WERI-Rb-1 (cell line): ENCODE measurements at regions not wholly inside any gene's neighbourhood (a gene's known extent, or its start where the extent isn't known, plus 50 kb on each side); places are given as distances from the start of the nearest gene placed in this dataset.

Experiments used
- DNase-seq: peaks from one replicate; pipeline ENCODE4 v3.0.0-alpha.2; 2020
- H3K27ac ChIP-seq: fragments of 250-450 bp; sonication (Bioruptor Pico); 2 replicates; pipeline ENCODE4 v1.5.1; 2020; ENCODE audit warnings: mild to moderate bottlenecking, moderate library complexity
- H3K27me3 ChIP-seq: fragments of 250-450 bp; sonication (Bioruptor Pico); 2 replicates; pipeline ENCODE4 v1.5.1; 2021; ENCODE audit warnings: mild to moderate bottlenecking, low read depth, moderate library complexity; ENCODE audit not compliant: insufficient read depth, severe bottlenecking
- H3K36me3 ChIP-seq: fragments of 250-450 bp; sonication (Bioruptor Pico); 2 replicates; pipeline ENCODE4 v1.5.1; 2020; ENCODE audit warnings: mild to moderate bottlenecking, moderate library complexity
- H3K4me3 ChIP-seq: 2 replicates; pipeline ENCODE4 v1.5.1; 2011; ENCODE audit warnings: low read depth, mild to moderate bottlenecking, control low read depth, low read length
- H3K9me3 ChIP-seq: fragments of 250-450 bp; sonication (Bioruptor Pico); 2 replicates; pipeline ENCODE4 v1.5.1; 2021; ENCODE audit warnings: mild to moderate bottlenecking, moderate library complexity; ENCODE audit not compliant: severe bottlenecking
- CTCF ChIP-seq: IDR thresholded peaks from 2 replicates; pipeline ENCODE4 v1.5.1; 2011; ENCODE audit warnings: low read depth, mild to moderate bottlenecking, control low read depth, inconsistent platforms, low read length

- DNase-seq = no peak
- Histone ChIP-seq H3K9me3 (no peaks in the 10 kb centered on the region), H3K27ac (no peak overlapping the region), H3K4me3 (no peak overlapping the region), H3K27me3 (no peaks in the 10 kb centered on the region), H3K36me3 (no peaks in the 10 kb centered on the region)
- TF ChIP-seq CTCF = no peak
Observed at GRCh38 chr4:11013094-11013664, 328.6 kb upstream of the CLNK start.

GRCh38 chr4:11011249-11011648 lies 326.7 kb upstream of the CLNK start:
- H3K4me3 ChIP-seq = no peak overlapping the region
- H3K27ac ChIP-seq = no peak overlapping the region
- no peak for DNase-seq
- no peak for TF ChIP-seq CTCF
- H3K36me3 ChIP-seq = no peaks in the 10 kb centered on the region
- H3K27me3 ChIP-seq = no peaks in the 10 kb centered on the region
- no peaks in the 10 kb centered on the region for H3K9me3 ChIP-seq

GRCh38 chr4:11010624-11011023 lies 326.1 kb upstream of the CLNK start:
- Histone ChIP-seq H3K27ac (no peak overlapping the region), H3K36me3 (no peaks in the 10 kb centered on the region), H3K9me3 (no peaks in the 10 kb centered on the region), H3K4me3 (no peak overlapping the region), H3K27me3 (no peaks in the 10 kb centered on the region)
- TF ChIP-seq CTCF = no peak
- DNase-seq = no peak

GRCh38 chr4:11009281-11009680 lies 324.7 kb upstream of the CLNK start:
- no peaks in the 10 kb centered on the region for H3K36me3 ChIP-seq
- DNase-seq = no peak
- no peaks in the 10 kb centered on the region for H3K27me3 ChIP-seq
- no peaks in the 10 kb centered on the region for H3K9me3 ChIP-seq
- no peak for TF ChIP-seq CTCF
- H3K27ac ChIP-seq = no peak overlapping the region
- H3K4me3 ChIP-seq = no peak overlapping the region

- TF ChIP-seq CTCF = no peak
- Histone ChIP-seq H3K4me3 (no peak overlapping the region), H3K27ac (no peak overlapping the region), H3K36me3 (no peaks in the 10 kb centered on the region), H3K9me3 (no peaks in the 10 kb centered on the region), H3K27me3 (no peaks in the 10 kb centered on the region)
- DNase-seq = no peak
Observed at GRCh38 chr4:11005300-11005699, 320.7 kb upstream of the CLNK start.

GRCh38 chr4:11004818-11005217 lies 320.2 kb upstream of the CLNK start:
- H3K36me3 ChIP-seq = no peaks in the 10 kb centered on the region
- DNase-seq = no peak
- no peak for TF ChIP-seq CTCF
- H3K4me3 ChIP-seq = no peak overlapping the region
- H3K9me3 ChIP-seq = no peaks in the 10 kb centered on the region
- H3K27me3 ChIP-seq = no peaks in the 10 kb centered on the region
- no peak overlapping the region for H3K27ac ChIP-seq
